DOHH2 (cell line): ENCODE measurements at regions not wholly inside any gene's neighbourhood (a gene's known extent, or its start where the extent isn't known, plus 50 kb on each side); places are given as distances from the start of the nearest gene placed in this dataset.

Source experiments
- EZH2phosphoT487 ChIP-seq: fragments of 200-600 bp; sonication (generic); IDR thresholded peaks from 2 replicates; pipeline ENCODE4 v1.6.1; 2017; ENCODE audit warnings: borderline replicate concordance, mild to moderate bottlenecking, antibody characterized with exemption, low read length, moderate library complexity, mixed read lengths
- TF ChIP-seq, protein P1 (sequence below): fragments of 200-600 bp; sonication (generic); IDR thresholded peaks from one replicate; pipeline ENCODE4 v1.5.1; 2014; ENCODE audit warnings: antibody characterized with exemption, mild to moderate bottlenecking, low read depth, low read length; ENCODE audit not compliant: poor library complexity, severe bottlenecking

DNA sequence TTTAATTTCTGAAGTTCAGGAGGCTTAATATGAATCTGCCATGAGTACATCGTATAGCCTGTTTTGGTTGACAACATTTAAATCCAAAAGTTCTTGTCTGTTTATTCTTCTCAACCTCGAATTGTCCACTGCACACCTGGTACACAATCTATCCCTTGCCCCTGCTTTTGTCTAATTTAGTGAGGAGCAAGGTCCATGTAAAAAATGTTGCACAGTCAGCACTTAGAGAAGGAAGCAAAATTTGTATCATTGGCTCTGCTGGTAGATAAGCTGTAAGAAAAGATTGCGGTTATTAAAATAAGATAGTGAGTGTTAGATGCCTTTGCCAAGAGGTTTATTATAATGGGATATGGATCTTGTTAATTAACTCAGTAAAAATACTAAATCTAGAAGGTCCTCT lies 761.5 kb downstream of the RAPGEF2 start:
- TF ChIP-seq, protein P1, sequence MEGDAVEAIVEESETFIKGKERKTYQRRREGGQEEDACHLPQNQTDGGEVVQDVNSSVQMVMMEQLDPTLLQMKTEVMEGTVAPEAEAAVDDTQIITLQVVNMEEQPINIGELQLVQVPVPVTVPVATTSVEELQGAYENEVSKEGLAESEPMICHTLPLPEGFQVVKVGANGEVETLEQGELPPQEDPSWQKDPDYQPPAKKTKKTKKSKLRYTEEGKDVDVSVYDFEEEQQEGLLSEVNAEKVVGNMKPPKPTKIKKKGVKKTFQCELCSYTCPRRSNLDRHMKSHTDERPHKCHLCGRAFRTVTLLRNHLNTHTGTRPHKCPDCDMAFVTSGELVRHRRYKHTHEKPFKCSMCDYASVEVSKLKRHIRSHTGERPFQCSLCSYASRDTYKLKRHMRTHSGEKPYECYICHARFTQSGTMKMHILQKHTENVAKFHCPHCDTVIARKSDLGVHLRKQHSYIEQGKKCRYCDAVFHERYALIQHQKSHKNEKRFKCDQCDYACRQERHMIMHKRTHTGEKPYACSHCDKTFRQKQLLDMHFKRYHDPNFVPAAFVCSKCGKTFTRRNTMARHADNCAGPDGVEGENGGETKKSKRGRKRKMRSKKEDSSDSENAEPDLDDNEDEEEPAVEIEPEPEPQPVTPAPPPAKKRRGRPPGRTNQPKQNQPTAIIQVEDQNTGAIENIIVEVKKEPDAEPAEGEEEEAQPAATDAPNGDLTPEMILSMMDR: no peak
- TF ChIP-seq EZH2phosphoT487: no peak
